ENCODE measurements at regions not wholly inside any gene's neighbourhood (a gene's known extent, or its start where the extent isn't known, plus 50 kb on each side); places are given as distances from the start of the nearest gene placed in this dataset.
A peak's percentile ranks its signal among the peaks of the same experiment; 100 is the strongest.

- WGBS, result 47% methylated on average over 37 of the region's 39 CpGs
- Histone ChIP-seq H3K27ac (peak overlapping the region; percentile 31 to 60), H3K27me3 (replicated peaks; ENCODE audit: insufficient read depth) (no peaks in the 10 kb centered on the region), H3K9me3 (no peaks in the 10 kb centered on the region), H3K36me3 (no peaks in the 10 kb centered on the region), H3K4me3 (no peak overlapping the region), H3K4me1 (replicated peaks) (no peaks in the 10 kb centered on the region)
- TF ChIP-seq POLR2AphosphoS5 (IDR thresholded peaks at IDR 0.05) (peak; percentile 67), CTCF (IDR thresholded peaks at IDR 0.05) (no peak)
- intact Hi-C loops (cut with DNase I), result no loop called here
- DNase-seq (ENCODE audit: low spot score), result peak; percentile 66
Observed at GRCh38 chr7:376306-377079, 86.5 kb downstream of the FOXL3 start.

- no peak for TF ChIP-seq CTCF (IDR thresholded peaks at IDR 0.05)
- no peak for TF ChIP-seq POLR2AphosphoS5 (IDR thresholded peaks at IDR 0.05)
- TF ChIP-seq POLR2A (IDR thresholded peaks at IDR 0.05), result no peak
- no peaks in the 10 kb centered on the region for H3K9me3 ChIP-seq
- no peak overlapping the region for H3K27ac ChIP-seq
- H3K36me3 ChIP-seq, result no peaks in the 10 kb centered on the region
- intact Hi-C loops (cut with DNase I), result no loop called here
- no peaks in the 10 kb centered on the region for H3K27me3 ChIP-seq (replicated peaks; ENCODE audit: insufficient read depth)
- no peak overlapping the region for H3K4me3 ChIP-seq
- no peak for DNase-seq (ENCODE audit: low spot score)
- WGBS, result 86% methylated on average over 35 of the region's 35 CpGs
- no peaks in the 10 kb centered on the region for H3K4me1 ChIP-seq (replicated peaks)
Observed at GRCh38 chr7:377080-378040, 87.4 kb downstream of the FOXL3 start.

GRCh38 chr7:378041-378420 lies 88.1 kb downstream of the FOXL3 start:
- Histone ChIP-seq H3K36me3 (no peaks in the 10 kb centered on the region), H3K27ac (no peak overlapping the region), H3K4me3 (no peak overlapping the region), H3K4me1 (replicated peaks) (no peaks in the 10 kb centered on the region), H3K9me3 (no peaks in the 10 kb centered on the region), H3K27me3 (replicated peaks; ENCODE audit: insufficient read depth) (no peaks in the 10 kb centered on the region)
- TF ChIP-seq POLR2AphosphoS5 (IDR thresholded peaks at IDR 0.05) (no peak), POLR2A (IDR thresholded peaks at IDR 0.05) (no peak), CTCF (IDR thresholded peaks at IDR 0.05) (no peak)
- WGBS, result 93% methylated on average over 13 of the region's 13 CpGs
- intact Hi-C loops (cut with DNase I), result no loop called here
- no peak for DNase-seq (ENCODE audit: low spot score)

- no peak for TF ChIP-seq POLR2AphosphoS5 (IDR thresholded peaks at IDR 0.05)
- TF ChIP-seq CTCF (IDR thresholded peaks at IDR 0.05), result no peak
- no peak for TF ChIP-seq POLR2A (IDR thresholded peaks at IDR 0.05)
- H3K27me3 ChIP-seq (replicated peaks; ENCODE audit: insufficient read depth), result no peaks in the 10 kb centered on the region
- WGBS, result 76% methylated on average over 44 of the region's 44 CpGs
- no peak overlapping the region for H3K27ac ChIP-seq
- no peaks in the 10 kb centered on the region for H3K9me3 ChIP-seq
- H3K36me3 ChIP-seq, result no peaks in the 10 kb centered on the region
- no peak for DNase-seq (ENCODE audit: low spot score)
- H3K4me3 ChIP-seq, result no peak overlapping the region
- intact Hi-C loops (cut with DNase I), result no loop called here
- no peaks in the 10 kb centered on the region for H3K4me1 ChIP-seq (replicated peaks)
Observed at GRCh38 chr7:378551-379455, 88.8 kb downstream of the FOXL3 start.

All from prostate gland (tissue), 2 donors.